AG04449 (cell line): ENCODE measurements at regions not wholly inside any gene's neighbourhood (a gene's known extent, or its start where the extent isn't known, plus 50 kb on each side); places are given as distances from the start of the nearest gene placed in this dataset.

Source experiments
- CTCF ChIA-PET: fragments of 350-600 bp; formaldehyde crosslinking; extraction: SDS; loops from one replicate; lab custom pipeline; 2021; ENCODE audit warnings: antibody characterized with exemption; lab: Yijun Ruan, JAX
- POLR2A ChIA-PET: fragments of 400-600, 350-600 bp; formaldehyde crosslinking; extraction: SDS; loops from one replicate; lab custom pipeline; 2020; ENCODE audit warnings: antibody characterized with exemption, inconsistent platforms; lab: Yijun Ruan, JAX
- DNase-seq: peaks from one replicate; pipeline ENCODE4 v3.0.0-alpha.2; 2010; ENCODE audit warnings: low read depth, low spot score
- H3K4me3 ChIP-seq: 2 replicates; pipeline ENCODE4 v1.5.1; 2011; ENCODE audit warnings: low read depth, mild to moderate bottlenecking, control low read depth, low read length
- TF ChIP-seq, protein P1 (sequence below): IDR thresholded peaks from one replicate; pipeline ENCODE4 v1.5.1; 2011; ENCODE audit warnings: mild to moderate bottlenecking, moderate library complexity, low read length, control low read depth, inconsistent platforms; ENCODE audit not compliant: insufficient read depth; ENCODE audit errors: missing control alignments

DNA sequence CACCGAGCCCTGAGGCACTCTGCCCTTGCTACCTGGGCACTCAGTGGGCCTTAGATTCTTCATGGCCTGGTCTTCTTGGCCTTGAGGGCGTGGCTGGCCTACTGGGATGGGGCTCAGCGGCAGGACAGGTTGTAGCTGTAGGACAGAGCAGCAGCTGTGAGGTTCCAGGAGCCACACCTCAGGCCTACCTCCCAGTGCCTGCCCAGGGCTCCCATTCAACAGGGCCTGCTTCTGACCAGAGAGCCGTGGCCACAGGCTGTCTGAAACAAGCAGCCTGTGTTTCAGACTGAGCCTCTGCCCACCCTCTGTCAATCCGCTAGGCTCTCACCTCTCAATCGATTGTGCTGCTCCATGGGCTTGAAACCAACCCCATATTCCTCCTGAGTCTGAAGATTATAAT, 928.0 kb upstream of the ZNF722 start:
- ChIA-PET CTCF (no interaction called here), POLR2A (no interaction called here)
- H3K4me3 ChIP-seq: no peak overlapping the region
- TF ChIP-seq, protein P1, sequence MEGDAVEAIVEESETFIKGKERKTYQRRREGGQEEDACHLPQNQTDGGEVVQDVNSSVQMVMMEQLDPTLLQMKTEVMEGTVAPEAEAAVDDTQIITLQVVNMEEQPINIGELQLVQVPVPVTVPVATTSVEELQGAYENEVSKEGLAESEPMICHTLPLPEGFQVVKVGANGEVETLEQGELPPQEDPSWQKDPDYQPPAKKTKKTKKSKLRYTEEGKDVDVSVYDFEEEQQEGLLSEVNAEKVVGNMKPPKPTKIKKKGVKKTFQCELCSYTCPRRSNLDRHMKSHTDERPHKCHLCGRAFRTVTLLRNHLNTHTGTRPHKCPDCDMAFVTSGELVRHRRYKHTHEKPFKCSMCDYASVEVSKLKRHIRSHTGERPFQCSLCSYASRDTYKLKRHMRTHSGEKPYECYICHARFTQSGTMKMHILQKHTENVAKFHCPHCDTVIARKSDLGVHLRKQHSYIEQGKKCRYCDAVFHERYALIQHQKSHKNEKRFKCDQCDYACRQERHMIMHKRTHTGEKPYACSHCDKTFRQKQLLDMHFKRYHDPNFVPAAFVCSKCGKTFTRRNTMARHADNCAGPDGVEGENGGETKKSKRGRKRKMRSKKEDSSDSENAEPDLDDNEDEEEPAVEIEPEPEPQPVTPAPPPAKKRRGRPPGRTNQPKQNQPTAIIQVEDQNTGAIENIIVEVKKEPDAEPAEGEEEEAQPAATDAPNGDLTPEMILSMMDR: no peak
- DNase-seq: no peak

DNA sequence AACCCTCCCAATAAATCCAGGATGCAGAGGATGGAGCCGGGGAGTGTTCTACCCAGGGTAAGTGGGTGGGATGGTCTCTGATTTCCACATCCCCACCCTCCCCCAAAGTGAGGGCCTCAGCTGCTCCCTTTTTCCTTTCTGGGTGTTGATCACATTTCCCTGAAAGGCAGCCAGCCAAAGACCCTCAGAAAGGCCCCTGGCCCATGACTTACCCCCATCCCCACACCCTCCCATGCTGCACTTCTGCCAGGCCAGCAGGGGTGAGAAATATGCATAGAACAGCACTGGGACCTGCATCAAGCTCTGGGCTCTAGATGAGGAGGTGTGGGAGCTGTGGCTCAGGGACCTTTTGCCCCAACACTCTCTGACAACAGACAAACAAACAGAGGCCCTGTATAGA, 927.3 kb upstream of the ZNF722 start:
- DNase-seq: no peak
- CTCF ChIA-PET: no interaction called here
- TF ChIP-seq, protein P1: no peak
- POLR2A ChIA-PET: no interaction called here
- H3K4me3 ChIP-seq: no peak overlapping the region

DNA sequence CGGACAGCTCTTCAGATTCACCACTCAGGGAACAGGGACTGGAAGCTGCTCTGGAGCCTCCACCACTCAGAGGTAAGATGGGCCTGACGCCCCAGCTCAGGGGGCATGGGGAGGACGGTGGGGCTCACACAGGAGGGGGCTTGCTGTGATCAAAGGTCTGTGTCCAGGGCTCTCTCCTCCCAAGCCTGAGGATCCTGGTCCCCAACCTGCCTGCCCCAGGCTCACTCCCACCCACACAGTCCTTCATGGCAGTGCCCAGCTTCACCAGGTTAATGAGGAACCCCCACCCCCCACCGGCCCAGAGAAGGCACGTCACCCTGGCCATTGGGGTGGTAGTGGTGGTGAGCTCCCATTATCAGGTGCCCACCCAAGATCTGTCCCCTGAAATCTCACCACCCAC, 926.7 kb upstream of the ZNF722 start:
- H3K4me3 ChIP-seq: no peak overlapping the region
- no peak for DNase-seq
- TF ChIP-seq, protein P1: no peak
- POLR2A ChIA-PET: no interaction called here
- CTCF ChIA-PET: no interaction called here

DNA sequence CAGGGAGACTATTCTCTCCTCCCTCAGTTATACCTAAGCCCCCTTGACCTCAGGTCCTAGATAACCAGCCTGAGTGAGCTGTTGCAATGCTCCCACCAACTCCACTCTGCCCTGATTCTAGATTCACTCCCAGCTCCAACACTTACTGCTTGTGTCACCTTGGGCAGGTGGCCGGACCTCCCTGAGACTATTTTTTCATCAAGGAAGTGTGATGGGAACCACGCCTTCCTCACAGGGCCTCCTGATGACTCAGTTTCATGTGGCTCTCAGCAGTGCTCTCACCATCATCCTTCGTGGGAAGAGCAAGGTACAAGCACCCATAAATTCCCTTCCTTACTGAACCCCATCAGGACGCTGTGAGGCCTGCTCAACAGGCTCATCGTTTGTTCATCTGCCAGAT, 925.8 kb upstream of the ZNF722 start:
- POLR2A ChIA-PET: no interaction called here
- CTCF ChIA-PET: no interaction called here

DNA sequence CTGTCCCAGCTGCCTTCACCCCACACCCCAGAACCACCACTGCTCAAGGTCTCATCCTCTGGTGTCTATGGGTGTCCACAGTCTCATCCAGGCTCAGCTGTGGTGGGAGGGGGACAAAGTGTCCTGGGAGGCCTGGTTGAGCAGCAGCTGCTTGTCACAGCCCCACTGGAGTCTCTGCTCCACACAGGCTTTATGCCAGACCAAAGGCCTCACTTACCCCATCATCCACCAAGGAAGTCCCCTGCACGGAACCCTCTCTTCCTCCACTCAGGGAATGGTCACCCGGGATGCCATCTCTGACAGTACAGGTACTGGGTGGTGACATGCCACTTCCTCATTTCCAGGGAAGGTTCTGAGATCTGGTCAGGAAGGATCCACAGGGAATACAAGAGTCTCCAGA, 925.4 kb upstream of the ZNF722 start:
- no peak overlapping the region for H3K4me3 ChIP-seq
- CTCF ChIA-PET: no interaction called here
- POLR2A ChIA-PET: no interaction called here
- TF ChIP-seq, protein P1: no peak
- no peak for DNase-seq

More for the DNA sequence above, 925.8 kb upstream of the ZNF722 start:
- TF ChIP-seq, protein P1: no peak
- no peak overlapping the region for H3K4me3 ChIP-seq
- DNase-seq: no peak

DNA sequence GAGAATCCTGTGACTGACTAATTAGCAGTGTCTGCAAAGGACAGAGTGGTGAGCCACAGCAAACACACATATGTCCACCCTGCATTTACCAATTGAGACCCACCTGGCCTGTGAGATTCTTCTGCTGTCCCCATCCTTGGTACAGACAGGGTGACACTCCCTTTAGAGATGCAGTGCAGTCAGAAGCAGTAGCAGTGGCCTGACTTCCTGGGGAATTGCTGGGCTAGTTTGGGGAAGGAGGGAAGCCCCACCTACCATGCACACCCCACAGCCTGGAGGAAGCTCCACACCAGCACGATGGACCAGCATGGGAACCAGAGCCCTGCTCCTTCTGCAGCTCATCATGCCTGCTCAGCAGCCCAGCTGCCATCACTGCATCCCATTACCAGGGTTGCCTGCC, 924.9 kb upstream of the ZNF722 start:
- ChIA-PET POLR2A (no interaction called here), CTCF (no interaction called here)
- TF ChIP-seq, protein P1: no peak
- no peak for DNase-seq
- no peak overlapping the region for H3K4me3 ChIP-seq
